Fibroblast of villous mesenchyme (primary cell): ENCODE measurements at regions not wholly inside any gene's neighbourhood (a gene's known extent, or its start where the extent isn't known, plus 50 kb on each side); places are given as distances from the start of the nearest gene placed in this dataset.

ENCODE experiments used
- DNase-seq: peaks from one replicate; pipeline ENCODE4 v3.0.0-alpha.2; 2010; ENCODE audit warnings: low read depth
- H3K4me3 ChIP-seq: 2 replicates; pipeline ENCODE4 v1.5.1; 2011; ENCODE audit warnings: low read depth, mild to moderate bottlenecking, low read length
- TF ChIP-seq, protein P1 (sequence below): IDR thresholded peaks from 2 replicates; pipeline ENCODE4 v1.5.1; 2012; ENCODE audit warnings: low read depth, mild to moderate bottlenecking, low read length; ENCODE audit not compliant: insufficient read depth

GRCh38 chr2:188118431-188118830 lies 173.2 kb upstream of the GULP1 start:
- TF ChIP-seq, protein P1, sequence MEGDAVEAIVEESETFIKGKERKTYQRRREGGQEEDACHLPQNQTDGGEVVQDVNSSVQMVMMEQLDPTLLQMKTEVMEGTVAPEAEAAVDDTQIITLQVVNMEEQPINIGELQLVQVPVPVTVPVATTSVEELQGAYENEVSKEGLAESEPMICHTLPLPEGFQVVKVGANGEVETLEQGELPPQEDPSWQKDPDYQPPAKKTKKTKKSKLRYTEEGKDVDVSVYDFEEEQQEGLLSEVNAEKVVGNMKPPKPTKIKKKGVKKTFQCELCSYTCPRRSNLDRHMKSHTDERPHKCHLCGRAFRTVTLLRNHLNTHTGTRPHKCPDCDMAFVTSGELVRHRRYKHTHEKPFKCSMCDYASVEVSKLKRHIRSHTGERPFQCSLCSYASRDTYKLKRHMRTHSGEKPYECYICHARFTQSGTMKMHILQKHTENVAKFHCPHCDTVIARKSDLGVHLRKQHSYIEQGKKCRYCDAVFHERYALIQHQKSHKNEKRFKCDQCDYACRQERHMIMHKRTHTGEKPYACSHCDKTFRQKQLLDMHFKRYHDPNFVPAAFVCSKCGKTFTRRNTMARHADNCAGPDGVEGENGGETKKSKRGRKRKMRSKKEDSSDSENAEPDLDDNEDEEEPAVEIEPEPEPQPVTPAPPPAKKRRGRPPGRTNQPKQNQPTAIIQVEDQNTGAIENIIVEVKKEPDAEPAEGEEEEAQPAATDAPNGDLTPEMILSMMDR: no peak
- DNase-seq: no peak

GRCh38 chr2:188119112-188119838 lies 172.4 kb upstream of the GULP1 start:
- no peak for DNase-seq
- TF ChIP-seq, protein P1: no peak
- H3K4me3 ChIP-seq: no peak overlapping the region

More at GRCh38 chr2:188118431-188118830, 173.2 kb upstream of the GULP1 start:
- no peak overlapping the region for H3K4me3 ChIP-seq

GRCh38 chr2:188122985-188123384 lies 168.7 kb upstream of the GULP1 start:
- no peak for DNase-seq
- H3K4me3 ChIP-seq: no peak overlapping the region
- TF ChIP-seq, protein P1: no peak

GRCh38 chr2:188129677-188130076 lies 162.0 kb upstream of the GULP1 start:
- TF ChIP-seq, protein P1: no peak
- no peak for DNase-seq
- no peak overlapping the region for H3K4me3 ChIP-seq

- no peak overlapping the region for H3K4me3 ChIP-seq
- DNase-seq: no peak
- TF ChIP-seq, protein P1: no peak
Measured at GRCh38 chr2:188130317-188130716, 161.4 kb upstream of the GULP1 start.

- no peak overlapping the region for H3K4me3 ChIP-seq
- no peak for DNase-seq
- TF ChIP-seq, protein P1: no peak
Measured at GRCh38 chr2:188131281-188131680, 160.4 kb upstream of the GULP1 start.

DNA sequence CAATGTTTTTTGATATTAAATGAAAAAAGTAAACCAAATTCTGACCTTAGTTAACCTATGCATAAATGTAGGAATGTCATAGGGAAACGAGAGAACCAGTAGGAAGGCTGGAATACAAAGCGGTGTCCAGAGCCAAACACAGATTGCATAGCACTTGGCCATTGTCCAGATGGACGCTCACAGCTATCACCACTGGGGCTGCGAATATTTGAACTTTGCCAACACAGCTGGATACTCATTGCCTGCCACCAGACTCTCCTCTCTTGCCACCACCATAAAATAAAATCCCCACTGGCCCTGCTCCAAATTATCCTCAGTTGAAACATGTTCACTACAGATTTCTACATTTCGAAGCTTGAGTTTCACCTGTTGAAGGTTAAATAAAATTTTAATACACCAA lies 159.3 kb upstream of the GULP1 start:
- no peak overlapping the region for H3K4me3 ChIP-seq
- TF ChIP-seq, protein P1: no peak
- DNase-seq: peak; percentile 28
